ENCODE measurements at regions not wholly inside any gene's neighbourhood (a gene's known extent, or its start where the extent isn't known, plus 50 kb on each side); places are given as distances from the start of the nearest gene placed in this dataset.
"Not testable (repeated sequence)": the region's sequence is repeated elsewhere in the genome, so short reads cannot be mapped to it uniquely, and the experiment has no call there.

DNA sequence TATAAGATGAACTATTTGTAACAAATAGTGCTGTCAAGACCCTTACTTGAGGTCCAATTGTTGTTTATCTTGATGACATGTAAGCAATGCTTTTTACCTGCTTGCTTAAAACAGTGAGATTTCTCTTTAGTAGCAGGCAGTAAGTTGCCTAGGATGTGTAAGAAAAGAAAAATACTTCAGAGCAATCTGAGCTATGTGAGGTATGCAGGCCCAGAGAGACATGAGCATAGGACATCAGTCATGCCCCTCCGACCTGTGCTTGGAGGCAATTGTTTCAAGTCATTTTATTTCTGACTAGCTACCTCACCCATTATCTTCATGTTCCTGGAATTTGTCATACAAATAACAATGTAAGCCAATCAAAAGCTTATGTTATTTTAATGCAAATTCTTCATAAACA, 930.6 kb upstream of the FBXO33 start:
- no peak for DNase-seq (ENCODE audit: low read depth)
- TF ChIP-seq, protein P1, sequence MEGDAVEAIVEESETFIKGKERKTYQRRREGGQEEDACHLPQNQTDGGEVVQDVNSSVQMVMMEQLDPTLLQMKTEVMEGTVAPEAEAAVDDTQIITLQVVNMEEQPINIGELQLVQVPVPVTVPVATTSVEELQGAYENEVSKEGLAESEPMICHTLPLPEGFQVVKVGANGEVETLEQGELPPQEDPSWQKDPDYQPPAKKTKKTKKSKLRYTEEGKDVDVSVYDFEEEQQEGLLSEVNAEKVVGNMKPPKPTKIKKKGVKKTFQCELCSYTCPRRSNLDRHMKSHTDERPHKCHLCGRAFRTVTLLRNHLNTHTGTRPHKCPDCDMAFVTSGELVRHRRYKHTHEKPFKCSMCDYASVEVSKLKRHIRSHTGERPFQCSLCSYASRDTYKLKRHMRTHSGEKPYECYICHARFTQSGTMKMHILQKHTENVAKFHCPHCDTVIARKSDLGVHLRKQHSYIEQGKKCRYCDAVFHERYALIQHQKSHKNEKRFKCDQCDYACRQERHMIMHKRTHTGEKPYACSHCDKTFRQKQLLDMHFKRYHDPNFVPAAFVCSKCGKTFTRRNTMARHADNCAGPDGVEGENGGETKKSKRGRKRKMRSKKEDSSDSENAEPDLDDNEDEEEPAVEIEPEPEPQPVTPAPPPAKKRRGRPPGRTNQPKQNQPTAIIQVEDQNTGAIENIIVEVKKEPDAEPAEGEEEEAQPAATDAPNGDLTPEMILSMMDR (conservative IDR thresholded peaks at IDR 0.05; ENCODE audit: low read length): no peak
- H3K4me3 ChIP-seq (ENCODE audit: low read length): no peak overlapping the region

DNA sequence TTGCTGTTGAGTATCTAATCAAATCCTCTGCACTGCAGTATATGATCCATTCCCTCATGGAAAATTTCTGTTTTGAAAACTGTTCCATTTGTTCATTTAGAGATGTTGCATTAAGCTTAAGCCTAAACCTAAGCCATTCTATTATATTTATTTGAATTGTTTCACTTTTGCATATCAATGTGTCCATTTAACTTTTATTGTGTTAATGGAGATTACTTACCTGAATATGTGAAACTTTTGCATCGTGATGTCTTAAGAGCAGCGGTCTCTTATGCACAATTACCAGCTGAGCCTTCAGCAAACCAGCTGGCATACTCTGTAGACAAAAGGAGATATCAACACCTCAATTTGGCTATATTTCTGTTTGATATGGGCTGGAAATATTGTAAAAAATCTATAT, 922.5 kb upstream of the FBXO33 start:
- no peak overlapping the region for H3K4me3 ChIP-seq (ENCODE audit: low read length)
- TF ChIP-seq, protein P1 (conservative IDR thresholded peaks at IDR 0.05; ENCODE audit: low read length): no peak
- no peak for DNase-seq (ENCODE audit: low read depth)

DNA sequence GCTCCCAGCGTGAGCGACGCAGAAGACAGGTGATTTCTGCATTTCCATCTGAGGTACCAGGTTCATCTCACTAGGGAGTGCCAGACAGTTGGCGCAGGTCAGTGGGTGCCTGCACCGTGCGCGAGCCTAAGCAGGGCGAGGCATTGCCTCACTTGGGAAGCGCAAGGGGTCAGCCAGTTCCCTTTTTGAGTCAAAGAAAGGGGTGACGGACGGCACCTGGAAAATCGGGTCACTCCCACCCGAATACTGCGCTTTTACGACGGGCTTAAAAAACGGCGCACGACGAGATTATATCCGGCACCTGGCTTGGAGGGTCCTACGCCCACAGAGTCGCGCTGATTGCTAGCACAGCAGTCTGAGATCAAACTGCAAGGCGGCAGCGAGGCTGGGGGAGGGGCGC, 915.9 kb upstream of the FBXO33 start:
- H3K4me3 ChIP-seq (ENCODE audit: low read length); DNase-seq (ENCODE audit: low read depth): not testable (repeated sequence)

DNA sequence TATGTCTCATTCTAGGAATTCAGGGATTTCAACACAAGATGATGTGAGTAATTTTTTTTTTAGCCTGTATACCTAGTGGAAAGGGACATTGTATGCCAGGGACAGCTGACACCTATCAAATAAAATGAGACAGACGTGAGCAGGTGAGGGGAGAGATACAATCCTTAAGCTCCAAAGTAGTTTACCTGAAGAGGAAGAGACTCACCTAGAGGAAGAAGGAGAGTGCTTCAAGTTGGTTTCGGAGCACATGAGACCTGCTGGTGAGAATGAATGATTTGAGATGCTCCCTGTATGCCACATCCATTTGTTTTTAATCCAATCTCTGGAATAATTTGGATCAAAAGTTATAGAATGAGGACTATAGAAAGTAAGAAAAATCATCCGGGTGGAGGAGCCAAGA, 915.4 kb upstream of the FBXO33 start:
- TF ChIP-seq, protein P1 (conservative IDR thresholded peaks at IDR 0.05; ENCODE audit: low read length): no peak
- no peak for DNase-seq (ENCODE audit: low read depth)
- H3K4me3 ChIP-seq (ENCODE audit: low read length): no peak overlapping the region

DNA sequence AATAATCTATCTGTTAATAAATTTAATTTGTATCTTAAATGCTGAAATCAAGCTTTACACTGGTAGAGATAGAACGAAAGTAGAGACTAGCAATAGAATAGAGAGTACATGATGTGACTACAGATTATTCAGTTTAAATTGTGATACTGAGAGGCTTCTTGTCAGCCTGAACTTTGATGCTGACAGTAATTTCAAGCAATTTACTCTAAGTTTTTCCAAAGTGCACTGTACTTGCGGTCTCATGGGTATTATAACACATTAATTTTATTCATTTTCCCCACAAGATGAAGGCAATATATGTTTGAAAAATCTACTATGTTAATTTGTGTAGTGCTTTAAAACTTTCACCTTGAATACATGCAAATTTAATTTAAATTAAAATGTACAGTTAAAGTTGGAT, 914.0 kb upstream of the FBXO33 start:
- no peak overlapping the region for H3K4me3 ChIP-seq (ENCODE audit: low read length)
- no peak for DNase-seq (ENCODE audit: low read depth)
- TF ChIP-seq, protein P1 (conservative IDR thresholded peaks at IDR 0.05; ENCODE audit: low read length): no peak

DNA sequence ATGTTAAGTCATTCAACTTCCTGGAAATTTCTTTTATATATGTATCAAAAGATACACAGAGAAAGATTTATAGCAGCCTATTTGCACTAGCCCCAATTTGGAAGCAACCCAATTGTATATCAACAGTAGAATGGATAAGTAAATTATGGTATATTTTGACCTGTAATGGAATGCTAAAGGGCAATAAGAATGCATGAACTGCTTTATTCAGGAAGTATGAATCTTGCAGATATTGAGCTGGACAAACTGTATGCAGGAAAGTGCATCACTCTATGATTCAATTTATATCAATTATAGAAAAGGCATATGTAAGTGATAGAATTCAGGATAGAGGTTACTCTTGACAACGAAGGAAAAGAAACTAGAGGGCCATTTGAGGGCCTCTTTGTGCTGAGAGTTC, 913.1 kb upstream of the FBXO33 start:
- TF ChIP-seq, protein P1 (conservative IDR thresholded peaks at IDR 0.05; ENCODE audit: low read length): no peak
- no peak for DNase-seq (ENCODE audit: low read depth)
- H3K4me3 ChIP-seq (ENCODE audit: low read length): no peak overlapping the region

DNA sequence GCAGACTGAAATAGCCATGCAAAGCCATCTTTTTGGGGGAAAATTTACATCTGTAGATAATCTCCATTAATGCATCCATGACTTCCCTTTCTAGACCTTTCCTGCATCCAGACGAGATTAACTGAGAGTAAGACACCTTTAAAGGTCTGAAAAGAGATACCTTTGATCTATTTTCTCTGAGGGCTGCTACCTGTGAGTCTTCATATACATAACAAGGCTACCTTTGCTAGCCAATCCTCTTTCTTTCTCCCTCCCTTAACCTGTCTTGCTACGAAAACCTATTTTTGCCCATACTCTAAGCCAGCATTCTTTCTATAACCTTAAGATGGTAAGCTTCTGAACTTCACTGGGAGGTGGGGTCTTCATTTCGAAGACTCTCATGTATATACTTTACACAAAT, 908.5 kb upstream of the FBXO33 start:
- no peak for DNase-seq (ENCODE audit: low read depth)
- TF ChIP-seq, protein P1 (conservative IDR thresholded peaks at IDR 0.05; ENCODE audit: low read length): no peak
- no peak overlapping the region for H3K4me3 ChIP-seq (ENCODE audit: low read length)

DNA sequence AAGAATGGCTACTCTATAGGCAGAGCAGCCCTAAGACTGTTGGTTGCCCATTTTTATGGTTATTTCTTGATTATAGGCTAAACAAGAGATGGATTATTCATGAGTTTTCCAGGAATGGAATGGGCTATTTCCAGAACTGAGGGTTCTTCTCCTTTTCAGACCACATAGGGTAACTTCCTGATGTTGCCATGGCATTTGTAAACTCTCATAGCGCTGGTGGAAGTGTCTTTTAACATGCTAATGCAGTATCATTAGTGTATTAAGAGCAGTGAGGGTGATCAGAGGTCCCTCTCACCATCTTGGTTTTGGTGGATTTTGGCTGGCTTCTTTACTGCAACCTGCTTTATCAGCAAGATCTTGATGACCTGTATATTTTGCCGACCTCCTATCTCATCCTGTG, 904.6 kb upstream of the FBXO33 start:
- H3K4me3 ChIP-seq (ENCODE audit: low read length): no peak overlapping the region
- TF ChIP-seq, protein P1 (conservative IDR thresholded peaks at IDR 0.05; ENCODE audit: low read length): no peak
- DNase-seq (ENCODE audit: low read depth): no peak

DNA sequence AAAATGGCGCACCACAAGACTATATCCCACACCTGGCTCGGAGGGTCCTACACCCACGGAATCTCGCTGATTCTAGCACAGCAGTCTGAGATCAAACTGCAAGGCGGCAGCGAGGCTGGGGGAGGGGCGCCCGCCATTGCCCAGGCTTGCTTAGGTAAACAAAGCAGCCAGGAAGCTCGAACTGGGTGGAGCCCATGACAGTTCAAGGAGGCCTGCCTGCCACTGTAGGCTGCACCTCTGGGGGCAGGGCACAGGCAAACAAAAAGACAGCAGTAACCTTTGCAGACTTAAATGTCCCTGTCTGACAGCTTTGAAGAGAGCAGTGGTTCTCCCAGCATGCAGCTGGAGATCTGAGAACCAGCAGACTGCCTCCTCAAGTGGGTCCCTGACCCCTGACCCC, 894.3 kb upstream of the FBXO33 start:
- H3K4me3 ChIP-seq (ENCODE audit: low read length); DNase-seq (ENCODE audit: low read depth): not testable (repeated sequence)

All from AG10803 (cell line).